ENCODE measurements at regions not wholly inside any gene's neighbourhood (a gene's known extent, or its start where the extent isn't known, plus 50 kb on each side); places are given as distances from the start of the nearest gene placed in this dataset.

DNA sequence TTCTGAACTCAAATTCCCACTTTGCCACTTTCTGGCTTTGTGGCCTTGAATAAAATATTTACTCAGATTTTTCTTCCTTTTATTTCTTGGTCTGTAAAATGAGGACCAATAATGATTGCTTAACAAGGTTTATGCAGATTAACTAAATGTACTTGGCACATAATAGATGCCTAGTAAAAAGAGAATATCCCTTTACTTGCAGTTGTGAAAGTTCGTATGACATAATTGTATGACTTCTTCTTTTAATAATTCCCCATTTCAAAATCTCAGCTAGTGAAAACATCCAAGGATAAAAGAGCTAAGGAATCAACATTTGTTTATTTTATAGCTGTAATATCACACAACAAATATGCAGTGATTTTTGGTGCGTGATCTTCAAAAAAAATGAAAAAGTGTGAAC, 215.6 kb upstream of the ATP2B1 start:
- Histone ChIP-seq H3K9me3 (no peaks in the 10 kb centered on the region), H3K27ac (no peak overlapping the region), H3K4me3 (no peak overlapping the region), H3K36me3 (no peaks in the 10 kb centered on the region), H3K27me3 (no peaks in the 10 kb centered on the region), H3K4me1 (no peaks in the 10 kb centered on the region), H3K9ac (ENCODE audit: low read depth in 2 of 2, low read length in 2 of 2) (no peak overlapping the region)
- TF ChIP-seq, protein P1, sequence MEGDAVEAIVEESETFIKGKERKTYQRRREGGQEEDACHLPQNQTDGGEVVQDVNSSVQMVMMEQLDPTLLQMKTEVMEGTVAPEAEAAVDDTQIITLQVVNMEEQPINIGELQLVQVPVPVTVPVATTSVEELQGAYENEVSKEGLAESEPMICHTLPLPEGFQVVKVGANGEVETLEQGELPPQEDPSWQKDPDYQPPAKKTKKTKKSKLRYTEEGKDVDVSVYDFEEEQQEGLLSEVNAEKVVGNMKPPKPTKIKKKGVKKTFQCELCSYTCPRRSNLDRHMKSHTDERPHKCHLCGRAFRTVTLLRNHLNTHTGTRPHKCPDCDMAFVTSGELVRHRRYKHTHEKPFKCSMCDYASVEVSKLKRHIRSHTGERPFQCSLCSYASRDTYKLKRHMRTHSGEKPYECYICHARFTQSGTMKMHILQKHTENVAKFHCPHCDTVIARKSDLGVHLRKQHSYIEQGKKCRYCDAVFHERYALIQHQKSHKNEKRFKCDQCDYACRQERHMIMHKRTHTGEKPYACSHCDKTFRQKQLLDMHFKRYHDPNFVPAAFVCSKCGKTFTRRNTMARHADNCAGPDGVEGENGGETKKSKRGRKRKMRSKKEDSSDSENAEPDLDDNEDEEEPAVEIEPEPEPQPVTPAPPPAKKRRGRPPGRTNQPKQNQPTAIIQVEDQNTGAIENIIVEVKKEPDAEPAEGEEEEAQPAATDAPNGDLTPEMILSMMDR (IDR thresholded peaks at IDR 0.05): no peak
- DNase-seq: no peak
- intact Hi-C loops (cut with DNase I): no loop called here

DNA sequence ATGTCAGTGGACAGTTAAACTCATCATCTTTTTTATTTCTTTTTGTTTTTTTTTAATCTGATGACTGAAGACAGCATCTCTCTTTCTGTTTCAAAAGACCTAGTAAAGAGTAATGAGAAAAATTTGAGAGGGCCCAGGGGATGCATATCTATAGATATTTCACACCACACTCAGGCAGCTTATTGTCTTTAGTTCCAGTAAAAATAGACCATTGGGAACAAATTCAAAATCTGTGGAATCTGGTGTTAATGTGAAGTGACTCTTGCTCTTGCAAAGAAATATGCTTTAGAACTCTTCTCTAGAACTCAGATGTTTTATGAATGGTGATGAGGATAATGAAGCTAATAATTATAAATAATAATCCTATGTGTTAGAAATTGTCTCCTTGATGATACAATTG, 214.5 kb upstream of the ATP2B1 start:
- intact Hi-C loops (cut with DNase I): no loop called here
- H3K27me3 ChIP-seq: no peaks in the 10 kb centered on the region
- no peak overlapping the region for H3K4me3 ChIP-seq
- TF ChIP-seq, protein P1 (IDR thresholded peaks at IDR 0.05): no peak
- H3K4me1 ChIP-seq: no peaks in the 10 kb centered on the region
- no peak overlapping the region for H3K9ac ChIP-seq (ENCODE audit: low read depth in 2 of 2, low read length in 2 of 2)
- no peak overlapping the region for H3K27ac ChIP-seq
- DNase-seq: no peak
- no peaks in the 10 kb centered on the region for H3K36me3 ChIP-seq
- H3K9me3 ChIP-seq: no peaks in the 10 kb centered on the region

DNA sequence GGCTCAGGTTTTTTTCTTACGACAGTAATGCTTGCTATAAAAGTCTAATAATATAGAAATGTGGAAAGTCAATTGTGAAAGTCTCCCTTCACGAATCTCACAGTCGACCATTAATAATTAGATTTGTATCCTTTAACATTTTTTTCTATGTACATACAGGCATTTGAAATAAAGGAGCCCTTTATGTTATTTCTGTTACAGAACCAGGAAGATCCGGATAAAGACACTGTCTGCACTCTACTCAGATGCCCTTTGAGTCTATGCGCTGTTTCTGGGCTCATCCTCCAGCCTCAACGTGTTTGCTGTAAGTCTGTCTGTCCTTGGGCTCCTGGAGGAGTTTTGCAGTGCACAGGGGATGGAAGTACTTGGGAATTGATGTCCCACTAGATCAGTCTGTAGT, 212.2 kb upstream of the ATP2B1 start:
- TF ChIP-seq, protein P1 (IDR thresholded peaks at IDR 0.05): no peak
- no peaks in the 10 kb centered on the region for H3K9me3 ChIP-seq
- intact Hi-C loops (cut with DNase I): no loop called here

DNA sequence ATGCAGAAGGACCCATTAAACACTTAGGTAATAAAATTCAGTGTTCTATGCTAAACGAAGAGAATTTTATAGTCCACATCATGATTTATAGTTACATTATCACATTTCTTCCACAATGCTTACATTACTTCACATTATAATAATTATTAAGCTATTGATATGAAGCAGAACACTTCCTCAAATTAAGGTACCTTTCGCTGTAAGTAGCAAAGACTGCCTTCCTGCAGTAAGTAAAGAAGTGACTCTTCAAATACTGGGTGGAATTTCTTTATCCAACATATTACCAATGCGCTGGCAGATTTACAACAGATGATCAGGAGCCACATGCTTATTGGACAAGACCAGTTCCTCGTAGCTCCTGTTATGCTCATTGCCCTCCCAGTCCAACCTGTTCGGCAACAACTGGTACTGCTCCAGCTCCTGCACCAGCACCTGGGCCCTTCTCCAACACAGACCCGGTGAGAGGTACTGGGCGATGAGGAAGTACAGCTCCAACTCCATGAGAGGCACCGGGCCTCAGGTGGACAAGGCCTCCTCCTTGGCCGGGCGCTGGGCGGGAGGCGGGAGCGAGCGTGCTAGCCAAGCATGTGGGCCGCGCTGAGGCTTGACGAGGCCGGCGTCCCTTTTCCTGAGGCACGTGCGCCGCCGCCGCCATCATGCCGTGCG, 210.7 kb upstream of the ATP2B1 start:
- Histone ChIP-seq H3K9me3 (no peaks in the 10 kb centered on the region), H3K27me3 (no peaks in the 10 kb centered on the region), H3K9ac (ENCODE audit: low read depth in 2 of 2, low read length in 2 of 2) (no peak overlapping the region), H3K4me1 (no peaks in the 10 kb centered on the region), H3K4me3 (no peak overlapping the region), H3K36me3 (no peaks in the 10 kb centered on the region), H3K27ac (no peak overlapping the region)
- peak; percentile 44 for DNase-seq
- TF ChIP-seq, protein P1 (IDR thresholded peaks at IDR 0.05): no peak
- intact Hi-C loops (cut with DNase I): no loop called here

More for the DNA sequence above, 212.2 kb upstream of the ATP2B1 start:
- no peak overlapping the region for H3K27ac ChIP-seq
- H3K36me3 ChIP-seq: no peaks in the 10 kb centered on the region
- H3K4me3 ChIP-seq: no peak overlapping the region
- H3K27me3 ChIP-seq: no peaks in the 10 kb centered on the region
- H3K4me1 ChIP-seq: no peaks in the 10 kb centered on the region
- DNase-seq: no peak
- no peak overlapping the region for H3K9ac ChIP-seq (ENCODE audit: low read depth in 2 of 2, low read length in 2 of 2)

DNA sequence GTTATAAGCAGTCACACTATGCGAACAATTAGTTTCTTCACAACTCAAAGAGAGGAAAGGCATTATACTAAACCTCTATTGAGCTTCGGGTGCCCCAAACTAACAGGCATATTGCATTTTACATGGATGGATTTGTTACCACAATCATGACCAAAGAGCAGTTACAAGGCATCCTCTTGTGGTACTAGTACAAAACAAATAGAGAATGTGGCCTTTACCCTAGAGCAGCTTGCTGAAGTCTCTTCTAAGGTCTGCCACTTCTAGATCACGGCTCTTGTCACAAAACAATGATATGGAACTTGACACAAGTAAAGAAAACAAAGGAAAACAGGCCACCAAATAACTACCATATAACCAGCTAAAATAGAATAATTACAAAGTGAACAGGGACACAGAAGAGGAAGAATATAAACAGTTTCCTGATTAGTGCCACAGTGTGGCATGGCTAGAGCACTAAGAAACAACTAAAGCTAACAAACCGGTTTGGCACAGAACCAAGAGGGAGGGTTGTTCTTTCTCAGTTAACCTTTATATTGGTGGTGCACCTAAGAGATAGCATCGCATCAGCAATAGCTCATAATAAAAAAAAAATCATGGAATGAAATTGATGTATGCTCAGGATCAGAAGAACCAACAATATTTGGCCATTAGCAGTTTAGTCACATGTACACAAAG, 209.7 kb upstream of the ATP2B1 start:
- Histone ChIP-seq H3K9me3 (no peaks in the 10 kb centered on the region), H3K9ac (ENCODE audit: low read depth in 2 of 2, low read length in 2 of 2) (no peak overlapping the region), H3K4me3 (no peak overlapping the region), H3K27ac (no peak overlapping the region), H3K4me1 (no peaks in the 10 kb centered on the region), H3K27me3 (no peaks in the 10 kb centered on the region), H3K36me3 (no peaks in the 10 kb centered on the region)
- TF ChIP-seq, protein P1 (IDR thresholded peaks at IDR 0.05): no peak
- DNase-seq: peak; percentile 81
- intact Hi-C loops (cut with DNase I): no loop called here

Measured in colonic mucosa (tissue), 4 donors.